ENCODE measurements at regions not wholly inside any gene's neighbourhood (a gene's known extent, or its start where the extent isn't known, plus 50 kb on each side); places are given as distances from the start of the nearest gene placed in this dataset.

GRCh38 chr21:28378026-28378425 is 614.7 kb downstream of the LTN1 start:
- Histone ChIP-seq H3K4me2 (ENCODE audit: insufficient read depth, low read length) (no peak overlapping the region), H2AFZ (ENCODE audit: low read depth, low read length) (no peak overlapping the region), H3K27me3 (ENCODE audit: control insufficient read depth in 2 of 2, insufficient read depth in 2 of 2, low read length in 2 of 2) (no peaks in the 10 kb centered on the region), H3K79me2 (ENCODE audit: control insufficient read depth, insufficient read depth, low read length) (no peaks in the 10 kb centered on the region), H3K4me3 (no peak overlapping the region), H4K20me1 (replicated peaks; ENCODE audit: control insufficient read depth, insufficient read depth, low read length) (no peaks in the 10 kb centered on the region), H3K9ac (ENCODE audit: insufficient read depth in 1 of 2, low read depth in 2 of 2, low read length in 2 of 2) (no peak overlapping the region), H3K27ac (ENCODE audit: extremely low read depth, low read depth, low read length) (no peak overlapping the region), H3K9me3 (replicated peaks; ENCODE audit: control insufficient read depth, insufficient read depth, low read depth, low read length) (no peaks in the 10 kb centered on the region; the same call in 1 of the 2 replicates), H3K9me1 (ENCODE audit: control insufficient read depth, insufficient read depth, low read length) (no peaks in the 10 kb centered on the region), H3K36me3 (ENCODE audit: control insufficient read depth, insufficient read depth, low read length) (no peaks in the 10 kb centered on the region), H3K4me1 (replicated peaks in 1 of 2; ENCODE audit: control insufficient read depth in 2 of 2, insufficient read depth in 2 of 2, low read length in 2 of 2) (no peaks in the 10 kb centered on the region)
- BruUV-seq (replicated peaks): no TSS peak
- no peak for FAIRE-seq
- intact Hi-C loops (cut with micrococcal nuclease) (no loop called here), in situ Hi-C loops (cut with MboI) (no loop called here)
- CTCF ChIA-PET (ENCODE audit: low intra/inter-chr PET ratio): no interaction called here
- no peak for DNase-seq (ENCODE audit: extremely low read depth in 1 of 4, low spot score in 3 of 4)
- POLR2A ChIA-PET: no interaction called here
- WGBS (ENCODE audit: insufficient coverage, low coverage, missing lambda C conversion rate): 6% methylated on average over 2 of the region's 2 CpGs
- TF ChIP-seq TGIF2 (CRISPR knock-in tag; IDR thresholded peaks at IDR 0.05) (no peak), CBX1 (IDR thresholded peaks at IDR 0.05; ENCODE audit: low read depth) (no peak), FOXK1 (CRISPR knock-in tag; IDR thresholded peaks at IDR 0.05; ENCODE audit: borderline replicate concordance) (no peak), GABPB1 (CRISPR knock-in tag; IDR thresholded peaks at IDR 0.05) (no peak), NCOR1 (IDR thresholded peaks at IDR 0.05) (no peak)
- no peak for ATAC-seq

GRCh38 chr21:28375708-28376385 is 616.8 kb downstream of the LTN1 start:
- no peaks in the 10 kb centered on the region for H3K79me2 ChIP-seq (ENCODE audit: control insufficient read depth, insufficient read depth, low read length)
- intact Hi-C loops (cut with micrococcal nuclease) (no loop called here), in situ Hi-C loops (cut with MboI) (no loop called here)
- ChIA-PET CTCF (ENCODE audit: low intra/inter-chr PET ratio) (no interaction called here), POLR2A (no interaction called here)
- no peak overlapping the region for H3K4me3 ChIP-seq
- H4K20me1 ChIP-seq (replicated peaks; ENCODE audit: control insufficient read depth, insufficient read depth, low read length): no peaks in the 10 kb centered on the region
- 0% methylated on average over 2 of the region's 2 CpGs for WGBS (ENCODE audit: insufficient coverage, low coverage, missing lambda C conversion rate)
- BruUV-seq (replicated peaks): no TSS peak
- DNase-seq (ENCODE audit: extremely low read depth in 1 of 4, low spot score in 3 of 4): no peak
- H2AFZ ChIP-seq (ENCODE audit: low read depth, low read length): no peak overlapping the region
- no peak overlapping the region for H3K9ac ChIP-seq (ENCODE audit: insufficient read depth in 1 of 2, low read depth in 2 of 2, low read length in 2 of 2)
- no peaks in the 10 kb centered on the region for H3K27me3 ChIP-seq (ENCODE audit: control insufficient read depth in 2 of 2, insufficient read depth in 2 of 2, low read length in 2 of 2)
- H3K4me2 ChIP-seq (ENCODE audit: insufficient read depth, low read length): no peak overlapping the region
- H3K27ac ChIP-seq (ENCODE audit: extremely low read depth, low read depth, low read length): no peak overlapping the region
- H3K9me3 ChIP-seq (replicated peaks; ENCODE audit: control insufficient read depth, insufficient read depth, low read depth, low read length): no peaks in the 10 kb centered on the region; the same call in 1 of the 2 replicates
- H3K4me1 ChIP-seq (replicated peaks in 1 of 2; ENCODE audit: control insufficient read depth in 2 of 2, insufficient read depth in 2 of 2, low read length in 2 of 2): no peaks in the 10 kb centered on the region
- ATAC-seq: no peak
- FAIRE-seq: no peak
- no peak for TF ChIP-seq DPF2 (IDR thresholded peaks at IDR 0.05)
- TF ChIP-seq GTF2F1 (IDR thresholded peaks at IDR 0.05; ENCODE audit: low read depth, low read length): no peak
- no peak for TF ChIP-seq ZC3H4 (CRISPR knock-in tag; IDR thresholded peaks at IDR 0.05; ENCODE audit: borderline replicate concordance)
- TF ChIP-seq RNF2 (IDR thresholded peaks at IDR 0.05): no peak
- TF ChIP-seq ATF6 (CRISPR knock-in tag; IDR thresholded peaks at IDR 0.05): no peak
- TF ChIP-seq HMG20B (CRISPR knock-in tag; IDR thresholded peaks at IDR 0.05): no peak
- no peak for TF ChIP-seq HDAC6 (IDR thresholded peaks at IDR 0.05; ENCODE audit: low read depth, low read length)
- no peak for TF ChIP-seq NELFE (IDR thresholded peaks at IDR 0.05; ENCODE audit: insufficient read depth, insufficient read length)
- TF ChIP-seq GABPB2 (CRISPR knock-in tag; conservative IDR thresholded peaks at IDR 0.05): no peak
- TF ChIP-seq RBBP5 (IDR thresholded peaks at IDR 0.05; ENCODE audit: borderline replicate concordance, insufficient read depth, low read length, poor library complexity, severe bottlenecking): no peak
- no peak for TF ChIP-seq KAT8 (IDR thresholded peaks at IDR 0.05; ENCODE audit: low read depth)
- no peak for TF ChIP-seq ZNF384 (IDR thresholded peaks at IDR 0.05; ENCODE audit: low read depth, low read length)
- TF ChIP-seq FOXJ3 (CRISPR knock-in tag; IDR thresholded peaks at IDR 0.05): no peak
- no peaks in the 10 kb centered on the region for H3K36me3 ChIP-seq (ENCODE audit: control insufficient read depth, insufficient read depth, low read length)
- no peaks in the 10 kb centered on the region for H3K9me1 ChIP-seq (ENCODE audit: control insufficient read depth, insufficient read depth, low read length)
